Esophagus muscularis mucosa (tissue), 4 donors: ENCODE measurements at regions not wholly inside any gene's neighbourhood (a gene's known extent, or its start where the extent isn't known, plus 50 kb on each side); places are given as distances from the start of the nearest gene placed in this dataset.

Source experiments
- DNase-seq: peaks from one replicate; pipeline ENCODE4 v3.0.0-alpha.2; 2017; ENCODE audit errors: extremely low spot score
- H3K27ac ChIP-seq, 4 donors: fragments of 200-600 bp; sonication (generic); replicated peaks in 1 of 4; 1 replicate in 3 of 4; 2 replicates in 1 of 4; pipeline ENCODE4 v1.5.1; 2016 to 2019; ENCODE audit warnings: mild to moderate bottlenecking in 1 of 4
- H3K27me3 ChIP-seq, 4 donors: fragments of 200-600 bp; sonication (generic); one replicate each; pipeline versions ENCODE4 v1.5.1 to v1.6.0; 2016 to 2019
- H3K36me3 ChIP-seq, 4 donors: fragments of 200-600 bp; sonication (generic); one replicate each; pipeline ENCODE4 v1.5.1; 2016 to 2019
- H3K4me1 ChIP-seq, 4 donors: fragments of 200-600 bp; sonication (generic); one replicate each; pipeline ENCODE4 v1.5.1; 2016 to 2019
- H3K4me3 ChIP-seq, 4 donors: fragments of 200-600 bp; sonication (generic); 1 replicate in 2 of 4; 2 replicates in 2 of 4; pipeline ENCODE4 v1.5.1; 2016 to 2019; ENCODE audit warnings: mild to moderate bottlenecking in 4 of 4, moderate library complexity in 1 of 4
- H3K9me3 ChIP-seq, 4 donors: fragments of 200-600 bp; sonication (generic); 1 replicate in 3 of 4; 2 replicates in 1 of 4; pipeline ENCODE4 v1.5.1; 2016 to 2019
- EP300 ChIP-seq: sonication (generic); formaldehyde crosslinking; IDR thresholded peaks from one replicate; pipeline ENCODE4 v1.6.1; 2017; ENCODE audit warnings: antibody characterized with exemption
- POLR2A ChIP-seq: fragments of 450-650 bp; IDR thresholded peaks from one replicate; pipeline ENCODE4 v1.6.1; 2017; ENCODE audit warnings: antibody characterized with exemption, moderate library complexity, mild to moderate bottlenecking, low read depth
- POLR2AphosphoS5 ChIP-seq, 2 donors: sonication (generic); formaldehyde crosslinking; IDR thresholded peaks; one replicate each; pipeline ENCODE4 v1.6.1; 2017; ENCODE audit warnings: antibody characterized with exemption in 2 of 2
- WGBS: methylation state at CpG from one replicate; pipeline ENCODE4 v1.1.5; 2018; 5-methylcytosine and 5-hydroxymethylcytosine counted together
- intact Hi-C: fragments of 100-400 bp; cut with DNase I; formaldehyde crosslinking; loops from one replicate; pipeline ENCODE4 v1.15.1; 2023
- TF ChIP-seq, protein P1 (sequence below), 3 experiments: fragments of 200-600 bp in 2 of 3; fragments of 450-650 bp in 1 of 3; sonication (generic) in 2 of 3; IDR thresholded peaks; one replicate each; pipeline ENCODE4 v1.5.1; 2017 to 2019; ENCODE audit warnings: antibody characterized with exemption in 3 of 3, mild to moderate bottlenecking in 2 of 3, moderate library complexity in 1 of 3

DNA sequence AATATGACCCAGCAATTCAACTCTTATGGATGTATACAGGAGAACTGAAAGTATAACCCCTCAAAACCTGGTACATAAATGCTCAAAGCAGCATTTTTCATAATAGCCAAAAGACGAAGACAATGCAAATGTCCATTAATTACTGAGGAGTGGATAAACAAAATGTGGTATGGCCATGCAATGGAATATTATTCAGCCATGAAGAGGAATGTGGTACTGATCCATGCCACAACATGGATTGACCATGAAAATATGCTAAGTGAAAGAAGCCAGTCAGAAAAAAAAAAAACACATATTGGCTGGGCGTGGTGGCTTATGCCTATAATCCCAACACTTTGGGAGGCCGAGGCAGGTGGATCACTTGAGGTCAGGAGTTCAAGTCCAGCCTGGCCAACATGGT lies 74.5 kb upstream of the PLS3 start:
- no peak overlapping the region for H3K27ac ChIP-seq
- 91% methylated on average over 3 of the region's 3 CpGs for WGBS
- H3K4me1 ChIP-seq: no peaks in the 10 kb centered on the region
- no peaks in the 10 kb centered on the region for H3K27me3 ChIP-seq
- H3K4me3 ChIP-seq: no peak overlapping the region
- H3K36me3 ChIP-seq: no peaks in the 10 kb centered on the region
- no peaks in the 10 kb centered on the region for H3K9me3 ChIP-seq
- no peak for DNase-seq
- intact Hi-C loops: no loop called here
- no peak for TF ChIP-seq POLR2AphosphoS5 (IDR thresholded peaks at IDR 0.05)
- no peak for TF ChIP-seq EP300
- TF ChIP-seq, protein P1, sequence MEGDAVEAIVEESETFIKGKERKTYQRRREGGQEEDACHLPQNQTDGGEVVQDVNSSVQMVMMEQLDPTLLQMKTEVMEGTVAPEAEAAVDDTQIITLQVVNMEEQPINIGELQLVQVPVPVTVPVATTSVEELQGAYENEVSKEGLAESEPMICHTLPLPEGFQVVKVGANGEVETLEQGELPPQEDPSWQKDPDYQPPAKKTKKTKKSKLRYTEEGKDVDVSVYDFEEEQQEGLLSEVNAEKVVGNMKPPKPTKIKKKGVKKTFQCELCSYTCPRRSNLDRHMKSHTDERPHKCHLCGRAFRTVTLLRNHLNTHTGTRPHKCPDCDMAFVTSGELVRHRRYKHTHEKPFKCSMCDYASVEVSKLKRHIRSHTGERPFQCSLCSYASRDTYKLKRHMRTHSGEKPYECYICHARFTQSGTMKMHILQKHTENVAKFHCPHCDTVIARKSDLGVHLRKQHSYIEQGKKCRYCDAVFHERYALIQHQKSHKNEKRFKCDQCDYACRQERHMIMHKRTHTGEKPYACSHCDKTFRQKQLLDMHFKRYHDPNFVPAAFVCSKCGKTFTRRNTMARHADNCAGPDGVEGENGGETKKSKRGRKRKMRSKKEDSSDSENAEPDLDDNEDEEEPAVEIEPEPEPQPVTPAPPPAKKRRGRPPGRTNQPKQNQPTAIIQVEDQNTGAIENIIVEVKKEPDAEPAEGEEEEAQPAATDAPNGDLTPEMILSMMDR (IDR thresholded peaks at IDR 0.05): no peak

DNA sequence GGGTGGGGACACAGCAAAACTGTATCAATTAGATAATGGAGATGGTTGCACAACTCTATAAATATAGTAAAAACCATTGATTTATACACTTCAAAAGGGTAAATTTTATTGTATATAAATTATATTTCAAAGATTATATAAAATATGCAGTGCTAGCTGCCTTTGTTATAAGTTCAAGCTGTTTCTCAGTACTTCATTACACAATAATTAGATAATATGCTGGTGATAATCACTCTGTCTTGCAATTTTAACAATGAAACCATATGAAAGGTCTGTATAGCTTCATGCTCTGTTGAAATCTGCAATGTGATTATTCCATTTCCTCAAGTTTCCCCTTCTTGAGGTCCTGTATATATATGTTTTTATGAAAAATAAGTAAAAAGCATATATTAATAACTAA lies 73.4 kb upstream of the PLS3 start:
- H3K36me3 ChIP-seq: no peaks in the 10 kb centered on the region
- no peak overlapping the region for H3K4me3 ChIP-seq
- H3K4me1 ChIP-seq: no peaks in the 10 kb centered on the region
- H3K27ac ChIP-seq: no peak overlapping the region
- no peaks in the 10 kb centered on the region for H3K9me3 ChIP-seq
- no peaks in the 10 kb centered on the region for H3K27me3 ChIP-seq
- TF ChIP-seq POLR2A (no peak), POLR2AphosphoS5 (IDR thresholded peaks at IDR 0.05) (no peak), EP300 (no peak)
- TF ChIP-seq, protein P1 (IDR thresholded peaks at IDR 0.05): no peak
- DNase-seq: no peak
- intact Hi-C loops: no loop called here

DNA sequence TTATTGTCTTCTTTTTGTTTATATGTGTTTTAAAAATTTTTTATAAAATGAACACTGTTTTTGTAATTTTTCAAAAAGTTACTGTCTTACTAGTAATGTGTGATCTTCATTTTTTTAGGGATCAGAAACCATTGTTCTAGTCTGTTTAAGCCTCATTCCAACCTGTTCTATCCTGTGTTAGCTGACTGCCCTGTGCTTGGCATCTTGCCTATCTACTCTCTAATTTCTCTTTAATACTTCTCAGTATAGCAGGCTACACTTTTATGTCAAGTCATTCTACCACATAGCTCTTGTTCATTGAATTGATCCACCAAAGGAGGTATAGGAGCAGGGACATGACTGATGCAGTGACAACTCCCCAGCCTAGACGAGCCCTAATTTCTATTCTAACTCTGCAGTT lies 70.2 kb upstream of the PLS3 start:
- Histone ChIP-seq H3K4me1 (peaks cover 0 to 6% (median 4%) of the 10 kb centered on the region in 4 donors), H3K36me3 (no peaks in the 10 kb centered on the region), H3K4me3 (no peak overlapping the region), H3K27ac (no peak overlapping the region), H3K27me3 (no peaks in the 10 kb centered on the region), H3K9me3 (no peaks in the 10 kb centered on the region)
- TF ChIP-seq, protein P1 (IDR thresholded peaks at IDR 0.05): no peak
- no peak for TF ChIP-seq EP300
- intact Hi-C loops: no loop called here
- WGBS: 31% methylated on average over 1 of the region's 1 CpG
- no peak for DNase-seq

DNA sequence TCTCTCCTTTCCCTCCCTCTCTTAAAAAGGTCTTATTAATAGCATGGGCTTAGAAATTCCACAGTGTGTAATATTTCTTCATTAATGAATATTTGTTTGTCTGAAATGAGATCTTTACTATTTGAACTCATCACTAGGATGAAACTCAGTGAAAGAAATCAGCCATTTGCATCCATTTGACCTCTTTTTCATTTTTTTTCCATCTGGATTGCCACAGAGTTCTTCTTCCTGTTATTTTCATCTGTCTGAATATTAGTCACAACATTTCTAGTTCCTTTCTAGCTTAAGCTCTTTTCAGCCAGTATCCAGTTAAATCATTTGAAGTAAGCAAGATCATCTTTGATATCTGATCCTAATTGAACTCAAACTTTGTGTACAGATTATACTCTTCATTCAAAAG lies 69.2 kb upstream of the PLS3 start:
- Histone ChIP-seq H3K27ac (peak overlapping the region in 2 of 4 donors; percentile 31 to 50), H3K4me1 (peaks cover 0 to 6% (median 4%) of the 10 kb centered on the region in 4 donors), H3K36me3 (no peaks in the 10 kb centered on the region), H3K9me3 (no peaks in the 10 kb centered on the region), H3K4me3 (no peak overlapping the region), H3K27me3 (no peaks in the 10 kb centered on the region)
- no peak for DNase-seq
- no peak for TF ChIP-seq EP300
- no peak for TF ChIP-seq POLR2AphosphoS5 (IDR thresholded peaks at IDR 0.05)
- TF ChIP-seq, protein P1 (IDR thresholded peaks at IDR 0.05): no peak
- no peak for TF ChIP-seq POLR2A
- intact Hi-C loops: no loop called here

DNA sequence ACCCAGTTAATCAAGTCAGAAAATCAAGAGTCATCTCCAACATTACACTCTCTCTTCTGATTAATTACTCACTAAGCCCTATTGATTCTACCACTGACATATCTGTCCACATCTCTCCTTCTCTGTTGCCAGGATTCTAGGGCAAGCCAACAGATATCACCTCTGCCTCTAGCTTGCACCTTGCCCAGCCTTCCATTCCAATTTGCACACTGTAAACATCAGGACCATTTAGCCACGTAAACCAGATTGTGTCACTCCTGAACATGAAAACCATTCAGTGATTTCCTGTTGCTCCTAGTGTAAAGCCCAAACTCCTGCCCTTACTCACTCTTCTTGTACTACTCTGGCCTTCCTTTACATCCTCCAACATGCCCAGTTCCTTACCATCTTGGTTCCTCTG lies 68.0 kb upstream of the PLS3 start:
- Histone ChIP-seq H3K27me3 (no peaks in the 10 kb centered on the region), H3K9me3 (no peaks in the 10 kb centered on the region), H3K27ac (no peak overlapping the region), H3K4me3 (no peak overlapping the region), H3K4me1 (peaks cover 0 to 6% (median 4%) of the 10 kb centered on the region in 4 donors), H3K36me3 (no peaks in the 10 kb centered on the region)
- no peak for TF ChIP-seq POLR2A
- no peak for TF ChIP-seq EP300
- TF ChIP-seq, protein P1 (IDR thresholded peaks at IDR 0.05): no peak
- TF ChIP-seq POLR2AphosphoS5 (IDR thresholded peaks at IDR 0.05): no peak
- 79% methylated on average over 1 of the region's 1 CpG for WGBS
- intact Hi-C loops: no loop called here
- DNase-seq: no peak
